ENCODE measurements at regions not wholly inside any gene's neighbourhood (a gene's known extent, or its start where the extent isn't known, plus 50 kb on each side); places are given as distances from the start of the nearest gene placed in this dataset.

GRCh38 chr1:157189986-157190982, 52.1 kb upstream of the ETV3 start:
- H3K4me1 ChIP-seq: no peaks in the 10 kb centered on the region
- intact Hi-C loops (cut with DNase I; ENCODE audit: low total_unique reads): loop anchor here (10.0 kb wide), 1 partner anchor 305 kb away; no protein-coding TSS in a partner anchor
- H3K27ac ChIP-seq: no peak overlapping the region
- no peaks in the 10 kb centered on the region for H3K36me3 ChIP-seq (ENCODE audit: low read depth, missing control alignments)
- H3K4me3 ChIP-seq: no peak overlapping the region
- DNase-seq: no peak
- no peak for TF ChIP-seq CTCF (IDR thresholded peaks at IDR 0.05)
- TF ChIP-seq POLR2A (IDR thresholded peaks at IDR 0.05): no peak
- no peaks in the 10 kb centered on the region for H3K27me3 ChIP-seq
- H3K9me3 ChIP-seq: no peaks in the 10 kb centered on the region
- WGBS, 2 donors: 80 to 86% methylated on average over 18 to 22 of the region's 22 CpGs

GRCh38 chr1:157189096-157189495, 50.9 kb upstream of the ETV3 start:
- Histone ChIP-seq H3K27ac (no peak overlapping the region), H3K36me3 (ENCODE audit: low read depth, missing control alignments) (no peaks in the 10 kb centered on the region), H3K27me3 (no peaks in the 10 kb centered on the region), H3K4me3 (no peak overlapping the region), H3K9me3 (no peaks in the 10 kb centered on the region), H3K4me1 (no peaks in the 10 kb centered on the region)
- no peak for DNase-seq
- TF ChIP-seq CTCF (IDR thresholded peaks at IDR 0.05) (no peak), POLR2A (IDR thresholded peaks at IDR 0.05) (no peak)
- 63 to 80% methylated on average over 4 of the region's 4 CpGs for WGBS, 2 donors
- intact Hi-C loops (cut with DNase I; ENCODE audit: low total_unique reads): no loop called here

Measured in testis (tissue), 2 donors.